Amniotic epithelial cell (primary cell): ENCODE measurements at regions not wholly inside any gene's neighbourhood (a gene's known extent, or its start where the extent isn't known, plus 50 kb on each side); places are given as distances from the start of the nearest gene placed in this dataset.
"Not testable (repeated sequence)": the region's sequence is repeated elsewhere in the genome, so short reads cannot be mapped to it uniquely, and the experiment has no call there.

Source experiments
- DNase-seq: peaks from one replicate; pipeline ENCODE4 v3.0.0-alpha.2; 2010; ENCODE audit warnings: low read depth

- DNase-seq: no peak
These were observed 71.9 kb upstream of the MBNL1 start for GRCh38 chr3:152196782-152197181.

- DNase-seq: peak; percentile 58
These were observed 71.3 kb upstream of the MBNL1 start for GRCh38 chr3:152197451-152197850.

- no peak for DNase-seq
These were observed 70.8 kb upstream of the MBNL1 start for GRCh38 chr3:152197937-152198336.

GRCh38 chr3:152198665-152199064, 70.1 kb upstream of the MBNL1 start:
- DNase-seq: no peak

- DNase-seq: no peak
These were observed 69.5 kb upstream of the MBNL1 start for GRCh38 chr3:152199102-152199840.

GRCh38 chr3:152200476-152201420, 68.0 kb upstream of the MBNL1 start:
- no peak for DNase-seq

GRCh38 chr3:152202976-152203626, 65.6 kb upstream of the MBNL1 start:
- DNase-seq: no peak

GRCh38 chr3:152203652-152204051, 65.1 kb upstream of the MBNL1 start:
- DNase-seq: peak; percentile 32

GRCh38 chr3:152204218-152204617, 64.5 kb upstream of the MBNL1 start:
- DNase-seq: no peak

- no peak for DNase-seq
These were observed 63.6 kb upstream of the MBNL1 start for GRCh38 chr3:152205097-152205593.

GRCh38 chr3:152206243-152206760, 62.4 kb upstream of the MBNL1 start:
- no peak for DNase-seq

GRCh38 chr3:152208439-152208838, 60.3 kb upstream of the MBNL1 start:
- no peak for DNase-seq

GRCh38 chr3:152209060-152209459, 59.7 kb upstream of the MBNL1 start:
- no peak for DNase-seq

- DNase-seq: no peak
These were observed 59.0 kb upstream of the MBNL1 start for GRCh38 chr3:152209776-152210175.

- DNase-seq: no peak
These were observed 58.0 kb upstream of the MBNL1 start for GRCh38 chr3:152210697-152211096.

- DNase-seq: no peak
These were observed 57.1 kb upstream of the MBNL1 start for GRCh38 chr3:152211655-152212054.

GRCh38 chr3:152213203-152213602, 55.5 kb upstream of the MBNL1 start:
- no peak for DNase-seq

- DNase-seq: no peak
These were observed 54.8 kb upstream of the MBNL1 start for GRCh38 chr3:152213938-152214337.

- DNase-seq: not testable (repeated sequence)
These were observed 51.5 kb upstream of the MBNL1 start for GRCh38 chr3:152216960-152217865.

- DNase-seq: no peak
These were observed 50.1 kb upstream of the MBNL1 start for GRCh38 chr3:152218602-152219001.
